Liver (tissue), 8 donors: ENCODE measurements at regions not wholly inside any gene's neighbourhood (a gene's known extent, or its start where the extent isn't known, plus 50 kb on each side); places are given as distances from the start of the nearest gene placed in this dataset.

Experiments used
- DNase-seq: peaks from one replicate; pipeline ENCODE4 v3.0.0-alpha.2; 2017; ENCODE audit warnings: low spot score
- H3K27ac ChIP-seq, 2 donors: one replicate each; pipeline ENCODE4 v1.7.0; 2013; ENCODE audit warnings: inconsistent platforms in 2 of 2, low read length in 2 of 2, control low read depth in 1 of 2, low read depth in 1 of 2, mild to moderate bottlenecking in 1 of 2
- H3K27me3 ChIP-seq, 4 donors: one replicate each; pipeline versions ENCODE4 v1.6.1 to v1.7.0; 2013; ENCODE audit warnings: low read length in 3 of 4, inconsistent platforms in 1 of 4, mild to moderate bottlenecking in 1 of 4, moderate library complexity in 1 of 4; ENCODE audit not compliant: control insufficient read depth in 4 of 4, insufficient read depth in 4 of 4
- H3K36me3 ChIP-seq, 4 donors: one replicate each; pipeline versions ENCODE4 v1.6.1 to v1.7.0; 2013; ENCODE audit warnings: low read length in 3 of 4, mild to moderate bottlenecking in 3 of 4, low read depth in 1 of 4, moderate library complexity in 1 of 4; ENCODE audit not compliant: control insufficient read depth in 4 of 4, insufficient read depth in 3 of 4
- H3K4me1 ChIP-seq, 4 donors: one replicate each; pipeline versions ENCODE4 v1.6.1 to v1.7.0; 2013; ENCODE audit warnings: low read length in 3 of 4, mild to moderate bottlenecking in 3 of 4, moderate library complexity in 1 of 4; ENCODE audit not compliant: control insufficient read depth in 4 of 4, insufficient read depth in 4 of 4
- H3K4me3 ChIP-seq, 3 donors: one replicate each; pipeline versions ENCODE4 v1.6.1 to v1.7.0; 2013; ENCODE audit warnings: low read length in 3 of 3, control low read depth in 1 of 3, low read depth in 1 of 3, mild to moderate bottlenecking in 1 of 3
- H3K9ac ChIP-seq, 2 donors: one replicate each; pipeline ENCODE4 v1.7.0; 2013; ENCODE audit warnings: low read length in 2 of 2, mild to moderate bottlenecking in 2 of 2, moderate library complexity in 2 of 2, control low read depth in 1 of 2, low read depth in 1 of 2
- H3K9me3 ChIP-seq, 4 donors: one replicate each; pipeline versions ENCODE4 v1.6.1 to v1.7.0; 2013; ENCODE audit warnings: low read length in 3 of 4; ENCODE audit not compliant: control insufficient read depth in 4 of 4
- ATF3 ChIP-seq: IDR thresholded peaks from 2 replicates; pipeline ENCODE4 v1.6.1; 2016; ENCODE audit warnings: antibody characterized with exemption
- CTCF ChIP-seq: fragments of 150-350 bp; IDR thresholded peaks from 2 replicates; pipeline ENCODE4 v1.5.1; 2017; ENCODE audit warnings: improper control_type of control experiment, low read depth, low read length; ENCODE audit not compliant: missing input control
- EGR1 ChIP-seq, 2 donors: IDR thresholded peaks; 2 replicates each; pipeline ENCODE4 v1.6.1; 2016 to 2018; ENCODE audit warnings: antibody characterized with exemption in 2 of 2, low read depth in 2 of 2
- FOXA2 ChIP-seq: IDR thresholded peaks from 2 replicates; pipeline ENCODE4 v1.6.1; 2016; ENCODE audit warnings: antibody characterized with exemption
- GABPA ChIP-seq, 2 donors: IDR thresholded peaks in 1 of 2; conservative IDR thresholded peaks in 1 of 2; 2 replicates each; pipeline ENCODE4 v1.6.1; 2016; ENCODE audit warnings: antibody characterized with exemption in 2 of 2, mild to moderate bottlenecking in 1 of 2, moderate library complexity in 1 of 2
- HNF4A ChIP-seq, 2 donors: conservative IDR thresholded peaks; 2 replicates each; pipeline ENCODE4 v1.6.1; 2016; ENCODE audit warnings: antibody characterized with exemption in 2 of 2, mild to moderate bottlenecking in 2 of 2
- HNF4G ChIP-seq: IDR thresholded peaks from 2 replicates; pipeline ENCODE4 v1.6.1; 2016; ENCODE audit warnings: antibody characterized with exemption
- JUND ChIP-seq, 2 donors: IDR thresholded peaks; 2 replicates each; pipeline ENCODE4 v1.6.1; 2016; ENCODE audit warnings: antibody characterized with exemption in 2 of 2
- MAX ChIP-seq: IDR thresholded peaks from 2 replicates; pipeline ENCODE4 v1.6.1; 2016; ENCODE audit warnings: antibody characterized with exemption
- NR2F2 ChIP-seq: IDR thresholded peaks from 2 replicates; pipeline ENCODE4 v1.6.1; 2016; ENCODE audit warnings: antibody characterized with exemption
- RAD21 ChIP-seq, 2 donors: IDR thresholded peaks; 2 replicates each; pipeline ENCODE4 v1.6.1; 2016; ENCODE audit warnings: antibody characterized with exemption in 2 of 2, mild to moderate bottlenecking in 2 of 2
- RXRA ChIP-seq, 2 donors: IDR thresholded peaks; 2 replicates each; pipeline ENCODE4 v1.6.1; 2017 to 2018; ENCODE audit warnings: antibody characterized with exemption in 2 of 2, mild to moderate bottlenecking in 1 of 2
- SP1 ChIP-seq: IDR thresholded peaks from 2 replicates; pipeline ENCODE4 v1.6.1; 2018; ENCODE audit warnings: antibody characterized with exemption, mild to moderate bottlenecking
- TAF1 ChIP-seq: conservative IDR thresholded peaks from 2 replicates; pipeline ENCODE4 v1.6.1; 2016; ENCODE audit warnings: antibody characterized with exemption, mild to moderate bottlenecking
- YY1 ChIP-seq: IDR thresholded peaks from 2 replicates; pipeline ENCODE4 v1.6.1; 2016; ENCODE audit warnings: antibody characterized with exemption, mild to moderate bottlenecking
- WGBS: extraction: QIAGEN DNeasy Blood & Tissue Kit; methylation state at CpG from one replicate; pipeline ENCODE4 v1.1.7; 2013; 5-methylcytosine and 5-hydroxymethylcytosine counted together
- TF ChIP-seq, protein P1 (sequence below): IDR thresholded peaks from 2 replicates; pipeline ENCODE4 v1.6.1; 2016; ENCODE audit warnings: antibody characterized with exemption
- TF ChIP-seq, protein P2 (sequence below): IDR thresholded peaks from 2 replicates; pipeline ENCODE4 v1.6.1; 2016; ENCODE audit warnings: antibody characterized with exemption, mild to moderate bottlenecking
- donor health status: healthy.
- donor health status: healthy.
- donor health status: healthy.
- donor health status: healthy.
- donor health status: healthy.

DNA sequence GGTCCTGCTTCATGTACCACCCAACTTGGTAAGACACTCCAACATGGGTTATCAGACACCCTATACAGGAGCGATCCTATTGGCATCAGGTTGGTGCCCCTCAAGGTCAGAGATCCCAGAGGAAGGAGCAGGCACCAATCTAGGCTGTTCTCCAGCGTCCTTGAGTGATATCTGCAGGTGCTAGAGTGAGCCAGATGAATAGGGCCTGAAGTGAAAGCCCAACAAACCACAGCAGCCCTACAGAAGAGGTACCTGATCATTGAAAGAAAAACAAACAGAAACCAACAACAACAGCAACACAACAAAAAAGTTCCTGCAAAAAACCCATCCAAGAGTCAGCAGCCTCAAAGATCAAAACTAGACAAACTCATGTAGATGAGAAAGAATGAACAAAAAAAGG is 584.8 kb downstream of the HINT1 start:
- Histone ChIP-seq H3K4me1 (no peaks in the 10 kb centered on the region), H3K36me3 (no peaks in the 10 kb centered on the region), H3K27me3 (no peaks in the 10 kb centered on the region), H3K9ac (no peak overlapping the region), H3K4me3 (no peak overlapping the region), H3K27ac (no peak overlapping the region), H3K9me3 (no peaks in the 10 kb centered on the region)
- WGBS, result 54% methylated on average over 2 of the region's 2 CpGs
- TF ChIP-seq HNF4A (conservative IDR thresholded peaks at IDR 0.05) (no peak), FOXA2 (no peak), SP1 (no peak), NR2F2 (no peak), JUND (IDR thresholded peaks at IDR 0.05) (no peak), MAX (no peak), CTCF (no peak), HNF4G (no peak), GABPA (IDR thresholded peaks at IDR 0.05 in 1 of 2, conservative IDR thresholded peaks at IDR 0.05 in 1 of 2) (no peak), TAF1 (no peak), ATF3 (no peak), RXRA (IDR thresholded peaks at IDR 0.05) (no peak), RAD21 (IDR thresholded peaks at IDR 0.05) (no peak), YY1 (no peak), EGR1 (IDR thresholded peaks at IDR 0.05; ENCODE audit: low read depth in 2 of 2) (no peak)
- TF ChIP-seq, protein P1, sequence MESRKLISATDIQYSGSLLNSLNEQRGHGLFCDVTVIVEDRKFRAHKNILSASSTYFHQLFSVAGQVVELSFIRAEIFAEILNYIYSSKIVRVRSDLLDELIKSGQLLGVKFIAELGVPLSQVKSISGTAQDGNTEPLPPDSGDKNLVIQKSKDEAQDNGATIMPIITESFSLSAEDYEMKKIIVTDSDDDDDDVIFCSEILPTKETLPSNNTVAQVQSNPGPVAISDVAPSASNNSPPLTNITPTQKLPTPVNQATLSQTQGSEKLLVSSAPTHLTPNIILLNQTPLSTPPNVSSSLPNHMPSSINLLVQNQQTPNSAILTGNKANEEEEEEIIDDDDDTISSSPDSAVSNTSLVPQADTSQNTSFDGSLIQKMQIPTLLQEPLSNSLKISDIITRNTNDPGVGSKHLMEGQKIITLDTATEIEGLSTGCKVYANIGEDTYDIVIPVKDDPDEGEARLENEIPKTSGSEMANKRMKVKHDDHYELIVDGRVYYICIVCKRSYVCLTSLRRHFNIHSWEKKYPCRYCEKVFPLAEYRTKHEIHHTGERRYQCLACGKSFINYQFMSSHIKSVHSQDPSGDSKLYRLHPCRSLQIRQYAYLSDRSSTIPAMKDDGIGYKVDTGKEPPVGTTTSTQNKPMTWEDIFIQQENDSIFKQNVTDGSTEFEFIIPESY, result no peak
- TF ChIP-seq, protein P2, sequence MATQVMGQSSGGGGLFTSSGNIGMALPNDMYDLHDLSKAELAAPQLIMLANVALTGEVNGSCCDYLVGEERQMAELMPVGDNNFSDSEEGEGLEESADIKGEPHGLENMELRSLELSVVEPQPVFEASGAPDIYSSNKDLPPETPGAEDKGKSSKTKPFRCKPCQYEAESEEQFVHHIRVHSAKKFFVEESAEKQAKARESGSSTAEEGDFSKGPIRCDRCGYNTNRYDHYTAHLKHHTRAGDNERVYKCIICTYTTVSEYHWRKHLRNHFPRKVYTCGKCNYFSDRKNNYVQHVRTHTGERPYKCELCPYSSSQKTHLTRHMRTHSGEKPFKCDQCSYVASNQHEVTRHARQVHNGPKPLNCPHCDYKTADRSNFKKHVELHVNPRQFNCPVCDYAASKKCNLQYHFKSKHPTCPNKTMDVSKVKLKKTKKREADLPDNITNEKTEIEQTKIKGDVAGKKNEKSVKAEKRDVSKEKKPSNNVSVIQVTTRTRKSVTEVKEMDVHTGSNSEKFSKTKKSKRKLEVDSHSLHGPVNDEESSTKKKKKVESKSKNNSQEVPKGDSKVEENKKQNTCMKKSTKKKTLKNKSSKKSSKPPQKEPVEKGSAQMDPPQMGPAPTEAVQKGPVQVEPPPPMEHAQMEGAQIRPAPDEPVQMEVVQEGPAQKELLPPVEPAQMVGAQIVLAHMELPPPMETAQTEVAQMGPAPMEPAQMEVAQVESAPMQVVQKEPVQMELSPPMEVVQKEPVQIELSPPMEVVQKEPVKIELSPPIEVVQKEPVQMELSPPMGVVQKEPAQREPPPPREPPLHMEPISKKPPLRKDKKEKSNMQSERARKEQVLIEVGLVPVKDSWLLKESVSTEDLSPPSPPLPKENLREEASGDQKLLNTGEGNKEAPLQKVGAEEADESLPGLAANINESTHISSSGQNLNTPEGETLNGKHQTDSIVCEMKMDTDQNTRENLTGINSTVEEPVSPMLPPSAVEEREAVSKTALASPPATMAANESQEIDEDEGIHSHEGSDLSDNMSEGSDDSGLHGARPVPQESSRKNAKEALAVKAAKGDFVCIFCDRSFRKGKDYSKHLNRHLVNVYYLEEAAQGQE, result no peak
- DNase-seq, result no peak

GRCh38 chr5:130578354-130578753 is 586.7 kb downstream of the HINT1 start:
- no peaks in the 10 kb centered on the region for H3K4me1 ChIP-seq
- no peak overlapping the region for H3K4me3 ChIP-seq
- H3K27me3 ChIP-seq, result no peaks in the 10 kb centered on the region
- H3K9me3 ChIP-seq, result no peaks in the 10 kb centered on the region
- H3K9ac ChIP-seq, result no peak overlapping the region
- no peak for DNase-seq
- TF ChIP-seq, protein P1, result no peak
- TF ChIP-seq HNF4G (no peak), JUND (IDR thresholded peaks at IDR 0.05) (no peak)
- H3K27ac ChIP-seq, result no peak overlapping the region
- no peaks in the 10 kb centered on the region for H3K36me3 ChIP-seq
